ENCODE measurements at regions not wholly inside any gene's neighbourhood (a gene's known extent, or its start where the extent isn't known, plus 50 kb on each side); places are given as distances from the start of the nearest gene placed in this dataset.
"Not testable (repeated sequence)": the region's sequence is repeated elsewhere in the genome, so short reads cannot be mapped to it uniquely, and the experiment has no call there.

DNA sequence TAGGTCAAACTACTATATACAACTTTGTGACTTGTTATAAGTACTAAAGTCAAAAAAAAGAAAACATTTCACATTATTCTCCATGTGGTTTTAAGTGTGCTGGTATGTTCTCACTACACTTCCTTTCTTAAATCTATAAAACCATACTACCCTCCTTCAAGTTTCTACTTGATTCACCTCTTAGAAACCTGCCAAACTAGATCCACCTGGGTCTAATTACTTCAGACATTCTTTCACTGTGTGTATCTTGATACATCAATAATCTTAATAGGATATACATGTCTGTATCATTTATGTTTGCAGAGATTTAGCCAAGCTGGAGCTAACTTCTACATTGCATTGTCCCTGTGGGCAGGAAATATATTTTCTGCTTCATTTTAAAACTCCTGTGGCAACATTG, 1012.6 kb downstream of the EFNA5 start:
- DNase-seq: no peak

DNA sequence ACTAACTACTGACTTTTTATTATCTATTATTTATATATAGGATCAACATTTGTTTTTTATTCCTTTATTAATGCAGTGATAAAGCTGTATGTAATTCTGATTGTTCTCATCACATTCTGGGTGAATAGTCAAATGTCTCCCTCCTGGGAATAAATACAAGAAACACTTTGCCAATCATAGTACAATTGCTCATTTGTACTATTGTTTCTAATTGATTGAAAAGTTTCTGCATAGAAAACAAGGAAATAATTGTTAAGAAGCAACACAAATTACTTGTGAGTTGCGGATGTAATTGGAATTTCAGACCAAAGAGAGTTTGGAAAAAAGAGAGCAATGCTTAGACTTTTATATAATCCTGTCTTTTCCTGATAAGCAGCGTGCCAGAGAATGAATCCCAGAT, 1013.9 kb downstream of the EFNA5 start:
- DNase-seq: no peak

DNA sequence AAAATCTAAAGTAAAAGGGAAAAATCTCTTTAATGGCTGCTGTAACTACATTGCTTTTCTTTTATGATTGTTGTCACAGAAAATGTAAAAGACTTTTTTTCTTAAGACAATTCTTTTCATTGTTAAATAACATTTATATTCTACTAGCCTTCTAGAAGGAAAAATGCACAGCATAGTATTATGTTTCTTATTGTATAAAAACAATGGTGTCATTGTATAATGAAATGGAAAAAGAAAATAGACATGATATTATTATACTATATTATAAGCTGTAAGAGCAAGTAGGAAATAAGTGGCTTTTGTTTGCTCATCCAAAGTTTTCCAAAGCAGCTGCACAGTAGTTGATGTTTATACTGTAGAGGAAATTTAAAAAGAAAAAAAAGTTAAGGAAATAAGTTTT, 1021.7 kb downstream of the EFNA5 start:
- DNase-seq: no peak

DNA sequence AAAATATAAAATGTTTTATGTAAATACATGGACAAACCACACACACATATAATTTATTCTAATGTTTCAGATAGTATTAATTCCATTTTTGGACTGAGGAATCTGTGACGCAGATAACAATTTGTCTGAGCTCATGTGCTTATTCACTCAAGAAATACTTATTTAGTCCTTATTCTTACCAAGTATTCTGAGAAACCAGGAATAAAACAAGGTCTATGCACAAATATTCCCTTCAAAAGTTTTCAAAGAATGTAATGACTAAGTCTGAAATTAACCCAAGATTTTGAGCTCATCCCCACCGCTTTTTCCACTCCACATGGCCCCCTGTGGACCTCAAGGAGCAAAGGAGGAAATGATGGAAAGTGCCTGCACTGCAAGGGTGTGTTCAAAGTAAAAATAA, 1022.3 kb downstream of the EFNA5 start:
- no peak for DNase-seq

DNA sequence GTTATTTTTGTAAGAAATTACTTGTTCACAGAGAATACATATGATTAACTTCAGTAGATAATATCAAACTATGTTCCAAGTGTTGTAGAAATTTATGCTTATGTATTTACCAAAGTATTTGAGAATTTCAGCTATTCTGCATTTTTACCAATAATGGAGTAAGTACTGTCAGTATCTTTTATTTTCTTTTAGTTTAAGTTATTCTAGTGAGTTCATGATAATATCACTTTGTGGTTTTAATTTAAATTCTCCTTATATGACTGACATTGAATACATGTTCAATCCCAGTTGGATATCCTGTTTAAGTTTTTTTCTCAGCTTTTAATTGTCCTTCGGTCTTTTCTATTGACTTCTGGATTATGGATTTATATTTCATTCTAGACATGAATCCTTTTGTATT, 1024.6 kb downstream of the EFNA5 start:
- DNase-seq: no peak

DNA sequence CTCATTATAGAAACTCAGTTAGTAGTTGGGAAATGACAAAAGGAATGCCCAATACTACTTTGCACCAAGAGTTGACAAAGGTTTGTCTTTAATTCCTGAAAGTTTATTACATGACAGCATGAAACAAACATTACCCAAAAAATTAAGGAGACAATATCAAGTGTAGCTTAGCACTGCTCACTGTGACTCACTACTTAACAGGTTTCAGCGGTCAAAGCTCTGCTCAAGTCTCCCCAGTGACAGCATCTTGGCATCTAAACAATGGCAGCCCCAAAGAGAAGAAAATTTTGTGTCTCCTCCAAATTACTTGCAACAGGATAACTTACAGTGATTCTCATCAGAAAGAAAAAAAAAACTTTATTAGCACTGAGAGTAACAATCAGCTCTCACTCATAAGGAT, 1030.2 kb downstream of the EFNA5 start:
- no peak for DNase-seq

DNA sequence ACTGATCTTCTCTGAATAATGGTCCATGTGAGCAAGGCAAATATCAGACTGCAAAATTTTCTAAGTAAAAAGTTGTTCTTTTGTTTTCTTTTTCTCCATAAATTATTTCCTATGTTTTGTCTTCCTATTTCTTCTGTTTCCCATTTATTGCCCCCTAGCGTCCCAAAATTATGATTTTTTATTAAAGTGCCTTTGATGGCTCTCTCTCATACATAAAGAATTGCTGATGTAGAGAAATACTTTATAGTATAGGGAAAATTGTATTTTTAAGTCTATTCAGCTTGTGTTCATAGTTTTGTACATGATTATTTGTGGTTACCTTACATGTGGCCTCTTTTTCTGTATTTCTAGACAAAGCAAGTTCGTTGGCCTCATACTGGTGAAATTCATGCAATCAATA, 1031.2 kb downstream of the EFNA5 start:
- no peak for DNase-seq

DNA sequence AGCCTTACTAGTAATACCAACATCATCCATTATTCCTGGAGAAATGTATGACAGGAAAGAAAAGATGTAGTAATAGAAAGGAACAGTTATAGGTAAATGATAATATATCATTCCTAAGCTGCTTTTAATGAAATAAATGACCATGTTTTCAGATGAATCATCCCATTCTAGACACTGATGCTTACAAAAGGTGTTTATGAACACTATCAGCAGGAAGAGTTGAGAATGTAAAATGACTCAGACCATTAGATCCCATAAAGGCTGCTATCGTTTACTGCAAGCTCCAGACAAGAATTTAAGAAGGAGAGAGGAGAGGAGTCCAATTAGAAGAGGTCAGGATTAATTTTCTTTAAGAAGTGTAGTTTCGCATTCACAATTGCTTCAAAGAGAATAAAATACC, 1033.5 kb downstream of the EFNA5 start:
- no peak for DNase-seq

DNA sequence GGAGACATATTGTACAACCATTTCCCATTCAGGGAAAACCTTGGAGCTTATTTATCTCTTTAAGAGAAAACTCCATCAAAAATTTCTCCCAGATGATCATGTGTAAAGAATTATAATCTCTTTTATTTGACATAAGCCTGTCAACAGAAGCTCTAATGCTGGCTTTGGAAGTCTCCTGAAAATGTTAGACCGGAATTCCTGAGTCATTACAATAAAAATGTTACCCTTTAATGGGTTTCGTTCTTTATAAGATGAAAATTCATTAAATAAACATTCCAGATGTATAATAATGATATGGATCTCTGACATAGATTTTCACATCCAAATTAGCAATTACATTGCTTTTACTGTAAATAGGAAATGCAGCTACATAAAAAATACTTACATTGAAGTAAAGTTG, 1036.4 kb downstream of the EFNA5 start:
- no peak for DNase-seq

DNA sequence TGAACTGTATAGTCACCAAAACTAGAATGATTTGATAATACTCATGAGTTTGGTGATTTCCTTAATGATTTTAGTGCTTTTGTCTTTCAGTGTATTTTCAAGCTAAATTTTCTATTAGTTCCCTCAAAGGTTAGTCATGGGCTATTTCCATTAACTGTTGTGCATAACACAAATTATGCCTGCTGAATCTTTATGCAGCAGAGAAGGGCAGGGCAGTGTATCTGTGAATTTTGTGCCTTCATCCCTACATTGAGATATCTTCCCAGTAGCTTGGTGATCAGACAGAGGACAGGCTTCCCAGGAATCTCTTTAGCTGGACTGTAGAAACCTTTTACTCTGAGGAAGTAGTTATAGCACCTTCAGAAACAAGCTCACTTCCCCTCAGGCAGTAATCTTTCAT, 1036.9 kb downstream of the EFNA5 start:
- no peak for DNase-seq

DNA sequence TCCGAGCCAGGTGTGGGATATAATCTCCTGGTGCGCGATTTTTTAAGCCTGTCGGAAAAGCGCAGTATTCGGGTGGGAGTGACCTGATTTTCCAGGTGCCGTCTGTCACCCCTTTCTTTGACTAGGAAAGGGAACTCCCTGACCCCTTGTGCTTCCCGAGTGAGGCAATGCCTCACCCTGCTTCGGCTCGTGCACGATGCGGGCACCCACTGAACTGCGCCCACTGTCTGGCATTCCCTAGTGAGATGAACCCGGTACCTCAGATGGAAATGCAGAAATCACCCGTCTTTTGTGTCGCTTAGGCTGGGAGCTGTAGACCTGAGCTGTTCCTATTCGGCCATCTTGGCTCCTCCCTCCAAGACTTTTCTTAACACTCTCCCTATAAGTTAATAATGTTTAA, 1042.3 kb downstream of the EFNA5 start:
- not testable (repeated sequence) for DNase-seq

DNA sequence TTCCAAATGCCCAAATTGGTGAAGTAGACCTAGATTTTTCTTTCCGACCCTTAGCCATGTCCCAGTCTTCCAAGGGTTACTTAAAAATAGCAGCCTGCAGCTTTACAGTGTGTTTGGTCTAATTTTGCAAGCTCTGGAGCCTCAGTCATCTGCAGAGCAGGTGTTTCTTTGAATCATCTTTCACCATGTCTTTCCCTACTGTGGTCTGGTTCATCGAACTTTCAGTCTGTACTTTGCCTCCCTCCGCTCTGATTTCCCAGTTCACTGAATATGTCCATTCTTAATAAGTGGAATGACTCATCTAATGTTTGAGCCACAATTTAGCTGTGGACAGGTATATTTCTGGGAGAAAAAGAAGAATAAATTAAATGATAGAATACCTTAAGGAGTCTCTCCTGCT, 1060.7 kb downstream of the EFNA5 start:
- DNase-seq: peak; percentile 43

DNA sequence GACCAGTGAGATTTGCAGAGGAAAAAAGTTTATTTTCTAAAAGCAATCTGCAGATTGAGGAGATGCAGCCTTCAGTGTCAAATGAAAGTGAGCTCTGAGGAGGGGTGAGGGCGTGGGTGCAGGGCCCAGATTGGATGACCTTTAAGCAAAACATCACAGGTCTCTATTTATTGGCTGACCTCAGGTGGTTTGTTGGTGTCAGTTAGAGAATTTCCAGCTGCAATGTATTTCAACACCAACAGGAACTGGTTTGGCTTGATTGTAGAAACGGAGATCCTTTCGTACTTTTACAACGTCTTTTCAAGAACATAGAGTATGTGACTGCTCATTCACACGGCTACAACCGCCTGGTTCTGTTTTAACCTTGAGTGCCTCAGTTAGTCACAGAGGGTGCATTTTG, 1069.1 kb downstream of the EFNA5 start:
- DNase-seq: no peak

DNA sequence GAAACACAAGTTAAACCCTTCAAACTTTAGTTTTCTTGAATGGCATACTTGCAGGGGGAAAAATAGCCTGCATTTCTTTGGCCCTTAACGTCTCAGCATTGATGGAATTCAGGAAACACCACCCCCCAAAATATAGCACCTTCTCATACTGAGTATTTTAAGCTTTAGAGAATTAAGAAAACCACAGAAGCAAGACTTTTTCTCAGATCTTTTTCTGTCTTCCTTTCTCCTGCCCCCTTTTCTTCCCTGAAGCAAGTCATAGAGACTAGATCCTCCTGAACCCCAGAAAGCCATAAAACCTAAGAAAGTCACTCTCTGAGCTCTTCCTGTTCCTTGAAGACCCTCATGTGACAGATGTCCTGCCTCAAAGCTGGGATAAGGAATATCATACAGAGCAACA, 1069.9 kb downstream of the EFNA5 start:
- DNase-seq: no peak

DNA sequence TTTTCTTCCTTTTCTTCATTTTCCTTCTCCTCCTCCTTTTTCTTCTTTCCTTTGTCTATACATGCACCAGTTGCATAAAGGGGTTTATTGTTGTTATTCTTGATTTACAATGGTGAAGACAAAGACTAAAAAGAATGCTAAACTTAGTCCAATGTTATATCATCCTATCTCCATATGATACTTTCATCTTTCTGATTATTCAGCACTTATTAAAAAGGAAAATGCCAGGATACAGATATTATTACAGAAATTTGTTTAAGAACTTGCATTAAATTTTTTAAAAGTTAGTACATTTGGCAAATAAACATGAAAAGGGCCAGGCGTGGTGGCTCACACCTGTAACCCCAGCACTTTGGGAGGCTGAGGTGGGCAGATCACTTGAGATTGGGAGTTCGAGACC, 1074.9 kb downstream of the EFNA5 start:
- no peak for DNase-seq

DNA sequence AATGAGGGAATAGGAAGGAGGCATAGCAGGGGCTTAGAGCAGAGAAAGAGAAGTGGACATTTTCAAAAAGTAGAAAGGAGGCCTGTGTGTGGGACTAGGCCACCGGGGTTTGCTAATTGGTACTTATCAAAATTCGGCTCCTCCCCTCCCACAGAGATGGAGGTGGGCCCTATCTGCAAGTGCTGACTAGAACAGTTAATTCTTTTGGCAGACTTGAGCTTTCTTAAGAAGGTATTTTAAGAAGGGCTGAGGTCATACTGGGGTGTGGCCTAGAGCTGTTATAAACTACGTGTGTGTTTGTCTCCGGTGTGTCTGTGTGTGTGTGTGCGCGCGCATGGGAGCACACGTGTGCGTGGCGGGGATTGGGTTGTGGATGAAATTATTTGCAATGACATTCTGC, 1086.5 kb downstream of the EFNA5 start:
- no peak for DNase-seq

DNA sequence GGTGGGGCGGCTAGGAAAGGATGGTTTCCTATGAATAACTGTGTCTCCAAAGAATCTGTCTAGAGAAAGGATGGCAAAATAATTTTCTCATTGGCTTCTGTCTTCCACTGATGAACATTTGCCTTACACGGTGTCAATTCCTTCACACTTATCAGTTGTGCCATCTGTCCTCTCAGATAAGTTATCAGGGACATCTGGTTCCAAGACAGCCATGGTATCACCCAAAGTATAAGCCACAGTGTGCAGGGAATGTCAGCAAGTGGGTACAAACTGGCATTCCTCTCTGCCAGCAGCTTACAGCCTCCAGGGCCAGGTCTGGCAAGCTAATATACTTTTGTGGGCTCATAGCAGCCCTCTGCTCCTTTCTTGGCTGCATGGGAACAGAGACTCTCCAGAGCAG, 1092.0 kb downstream of the EFNA5 start:
- no peak for DNase-seq

DNA sequence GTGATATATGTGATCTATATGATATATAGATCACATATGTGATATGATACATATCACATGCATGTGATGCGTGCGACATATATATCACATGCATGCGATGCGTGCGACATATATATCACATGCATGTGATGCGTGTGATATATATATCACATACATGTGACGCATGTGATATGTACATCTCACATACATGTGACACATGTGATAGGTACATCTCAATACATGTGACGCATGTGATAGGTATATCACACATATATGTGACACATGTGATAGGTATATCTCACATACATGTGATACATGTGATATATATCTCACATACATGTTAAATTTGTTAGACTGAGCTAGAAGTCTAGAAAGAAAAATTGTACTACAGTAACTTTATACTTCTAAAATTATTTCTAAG, 1095.9 kb downstream of the EFNA5 start:
- DNase-seq: no peak

DNA sequence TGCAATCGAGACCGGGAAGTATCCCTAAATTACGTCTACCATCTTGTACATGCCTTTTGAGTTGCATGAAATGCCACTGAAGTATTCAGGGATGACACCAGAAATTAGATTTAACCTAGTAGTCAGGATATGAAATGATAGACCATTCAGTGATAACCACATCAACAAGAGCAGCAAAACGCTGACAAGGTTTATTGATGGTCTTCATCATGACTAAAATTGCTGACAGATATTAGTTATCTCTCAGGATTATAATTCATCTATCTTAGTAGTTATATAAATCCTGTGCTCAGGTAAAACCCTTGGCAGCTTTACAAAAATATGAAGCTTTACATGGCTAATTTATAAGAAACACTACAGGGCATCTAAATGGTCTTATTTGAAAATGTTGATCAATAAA, 1104.7 kb downstream of the EFNA5 start:
- DNase-seq: no peak

DNA sequence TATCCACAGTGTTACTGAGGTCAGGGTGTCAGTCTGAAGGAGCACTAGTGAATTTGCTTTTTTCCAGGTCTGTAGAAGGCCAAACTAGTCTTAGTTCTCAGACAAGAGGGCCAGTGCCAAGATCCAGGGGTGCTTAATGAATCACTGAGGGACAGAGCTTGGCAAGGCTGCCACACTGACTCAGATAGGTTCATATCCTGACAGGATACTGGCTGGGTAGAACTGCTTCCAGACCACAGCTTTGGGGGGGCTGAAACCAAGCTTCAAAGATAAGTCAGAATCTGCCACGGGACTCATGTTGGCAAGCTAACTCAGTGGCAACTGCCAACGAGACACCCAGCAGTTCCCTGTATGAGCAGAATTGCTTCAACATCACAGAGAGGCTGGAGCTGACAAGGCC, 1125.4 kb downstream of the EFNA5 start:
- no peak for DNase-seq

DNA sequence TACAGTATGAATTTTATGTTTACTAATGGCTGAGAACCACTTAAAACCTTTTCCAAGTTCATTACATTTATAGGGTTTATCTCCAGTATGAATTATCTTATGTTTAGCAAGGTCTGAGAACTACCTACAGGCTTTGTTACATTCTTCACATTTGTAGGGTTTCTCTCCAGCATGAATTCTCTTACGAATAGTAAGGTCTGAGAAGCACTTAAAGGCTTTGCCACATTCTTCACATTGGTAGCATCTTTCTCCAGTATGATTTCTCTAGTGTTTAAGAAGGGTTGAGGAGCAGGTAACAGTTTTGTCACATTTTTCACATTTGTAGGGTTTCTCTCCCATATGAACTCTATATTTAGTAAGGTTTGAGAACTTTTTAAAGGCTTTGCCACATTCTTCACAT, 1127.4 kb downstream of the EFNA5 start:
- no peak for DNase-seq

DNA sequence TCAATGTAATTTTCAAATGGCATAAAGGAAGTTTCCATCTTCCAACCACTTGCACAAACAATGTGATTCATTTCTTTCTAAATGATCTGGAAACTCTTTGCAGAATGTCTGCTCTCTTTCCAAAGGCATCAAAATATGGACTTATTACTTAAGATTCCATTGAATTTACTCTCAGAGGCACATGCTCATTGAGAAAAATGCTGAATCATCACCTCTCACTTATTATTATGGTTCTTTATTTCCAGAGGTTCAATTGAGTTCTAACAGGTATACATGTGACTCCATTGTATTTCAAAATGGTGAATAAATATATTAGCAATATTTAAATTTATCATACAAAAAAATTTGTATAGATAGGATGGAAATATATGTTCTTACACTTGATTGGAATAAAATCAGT, 1140.6 kb downstream of the EFNA5 start:
- DNase-seq: no peak

DNA sequence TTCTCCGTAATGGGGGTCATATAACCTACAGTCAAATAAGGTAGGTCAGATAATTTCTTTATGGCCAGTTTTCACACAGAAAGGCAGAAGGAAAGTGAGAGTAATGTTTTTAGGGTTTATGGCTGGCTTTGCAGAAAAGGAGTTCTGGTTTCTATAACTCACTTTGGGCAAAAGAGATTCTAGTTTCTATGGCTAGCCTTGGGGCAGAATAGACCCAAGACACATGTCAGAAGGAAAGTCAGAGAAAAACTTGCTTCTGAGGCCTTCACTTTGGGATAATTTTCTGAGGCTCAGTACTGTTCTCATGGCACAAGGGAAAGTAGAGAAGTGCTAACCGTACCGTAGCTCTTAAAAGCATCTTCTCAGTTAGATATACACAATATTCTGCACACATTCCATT, 1145.3 kb downstream of the EFNA5 start:
- DNase-seq: no peak

DNA sequence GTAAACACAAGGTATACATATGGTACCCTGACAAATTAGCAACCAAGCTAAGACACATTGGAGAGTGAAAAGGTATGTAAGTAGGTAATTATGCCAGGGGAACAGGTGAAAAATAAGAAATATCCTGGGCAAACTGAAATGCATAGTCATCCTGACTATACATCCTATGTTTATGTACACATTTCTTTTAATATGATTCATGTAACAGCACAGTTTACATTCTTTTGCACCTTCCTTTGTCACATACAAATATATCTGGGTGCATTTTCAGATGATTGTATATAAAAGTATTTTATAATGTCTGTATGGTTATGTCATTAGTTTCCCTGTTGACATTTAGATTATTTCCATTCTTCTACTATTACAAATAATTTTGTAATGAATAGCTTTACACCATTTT, 1146.9 kb downstream of the EFNA5 start:
- DNase-seq: no peak

DNA sequence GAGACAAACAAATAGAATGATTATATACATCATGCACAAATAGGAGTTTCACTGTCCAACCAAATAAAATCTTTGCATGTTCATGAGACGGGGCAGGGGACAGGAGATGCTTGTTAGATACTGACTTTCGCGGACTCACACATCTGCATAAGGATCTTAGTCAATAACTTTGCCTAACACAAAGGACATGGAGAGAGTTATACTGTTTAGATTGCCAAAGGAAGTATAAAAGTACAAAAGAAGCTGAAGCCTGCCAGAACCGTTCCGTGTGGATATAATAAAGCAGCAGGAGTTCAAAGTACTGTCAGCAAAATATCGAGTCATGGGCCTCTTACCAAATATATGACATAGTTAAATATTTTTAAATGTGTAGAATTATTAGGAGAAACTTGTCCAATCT, 1148.4 kb downstream of the EFNA5 start:
- peak; percentile 54 for DNase-seq

DNA sequence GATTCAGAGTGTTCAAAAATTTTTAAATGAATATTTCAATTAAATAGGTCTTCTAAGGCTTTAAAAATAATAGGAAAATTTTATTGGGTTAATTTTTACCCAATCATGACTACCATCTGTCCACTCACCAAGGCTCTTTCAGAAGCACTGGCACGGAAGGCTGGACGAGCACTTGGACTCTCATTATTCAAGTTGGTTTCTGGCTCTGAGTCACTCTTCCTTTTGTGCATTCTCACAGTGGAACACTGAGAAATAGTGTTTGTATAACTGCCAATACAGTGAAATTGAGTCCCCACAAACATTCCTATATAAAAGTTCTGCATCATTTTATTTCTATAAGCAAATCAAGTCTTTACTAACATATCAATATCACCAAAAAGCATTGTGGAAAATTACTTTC, 1149.0 kb downstream of the EFNA5 start:
- peak; percentile 34 for DNase-seq

Data from eye (tissue), 1 donor.